GM12878 (cell line): ENCODE measurements at regions not wholly inside any gene's neighbourhood (a gene's known extent, or its start where the extent isn't known, plus 50 kb on each side); places are given as distances from the start of the nearest gene placed in this dataset.

ENCODE experiments used
- ATAC-seq: fragments of 200-7000 bp; cut with Tn5 transposase; 3 replicates; pipeline ENCODE4 v1.9.1; 2020; ENCODE audit warnings: mild to moderate bottlenecking, moderate library complexity
- BruUV-seq: library from RNA; stranded (reverse); fragments of 400-500 nt; replicated peaks from 2 replicates; lab custom pipeline; 2021; lab: Mats Ljungman, UMichigan
- CTCF ChIA-PET: fragments of 300-600 bp; sonication (Branson Sonifier 250); formaldehyde crosslinking; extraction: SDS; loops from one replicate; lab custom pipeline; 2021; ENCODE audit warnings: inconsistent platforms; lab: Yijun Ruan, JAX
- POLR2A ChIA-PET: fragments of 350-600 bp; formaldehyde crosslinking; extraction: SDS; loops from one replicate; lab custom pipeline; 2021; ENCODE audit warnings: inconsistent platforms; lab: Charles Lee
- RAD21 ChIA-PET: fragments of 300-600 bp; sonication (Branson Sonifier 250); formaldehyde crosslinking; loops from one replicate; lab custom pipeline; 2023; ENCODE audit warnings: antibody characterized with exemption; ENCODE audit not compliant: unreplicated experiment; lab: Charles Lee
- SMC1A ChIA-PET: fragments of 300-600 bp; sonication (Branson Sonifier 250); formaldehyde crosslinking; loops from one replicate; lab custom pipeline; 2023; ENCODE audit not compliant: unreplicated experiment, uncharacterized antibody; lab: Charles Lee
- DNase-seq: peaks from one replicate; pipeline ENCODE4 v3.0.0-alpha.2; 2011; ENCODE audit warnings: low read depth, low spot score
- FAIRE-seq: peaks from 3 replicates; lab custom pipeline; 2011; peaks lifted over from hg19 to GRCh38; lab: Jason Lieb, UNC
- H2AFZ ChIP-seq: 2 replicates; pipeline ENCODE4 v1.6.0; 2011; ENCODE audit warnings: low read depth, low read length, control low read depth; ENCODE audit not compliant: control insufficient read depth
- H3K27ac ChIP-seq: 2 replicates; pipeline ENCODE4 v1.5.1; 2011; ENCODE audit warnings: control low read depth; ENCODE audit not compliant: control insufficient read depth, insufficient read depth
- H3K27me3 ChIP-seq, 2 experiments: replicated peaks in 1 of 2; 2 replicates each; pipeline versions ENCODE4 v1.6.0 to v1.6.1; 2011; ENCODE audit warnings: low read length in 1 of 2; ENCODE audit not compliant: control insufficient read depth in 2 of 2, insufficient read depth in 2 of 2
- H3K36me3 ChIP-seq, 2 experiments: 2 replicates each; pipeline ENCODE4 v1.5.1; 2011; ENCODE audit warnings: low read length in 1 of 2; ENCODE audit not compliant: control insufficient read depth in 2 of 2, insufficient read depth in 2 of 2
- H3K4me1 ChIP-seq: 2 replicates; pipeline ENCODE4 v1.6.1; 2011; ENCODE audit warnings: mild to moderate bottlenecking, low read length, moderate library complexity, mixed read lengths; ENCODE audit not compliant: control insufficient read depth, insufficient read depth
- H3K4me2 ChIP-seq: 2 replicates; pipeline ENCODE4 v1.6.0; 2011; ENCODE audit warnings: control low read depth; ENCODE audit not compliant: control insufficient read depth, insufficient read depth
- H3K4me3 ChIP-seq: fragments of 200-600 bp; sonication (generic); 2 replicates; pipeline ENCODE4 v1.5.1; 2016
- H3K79me2 ChIP-seq: 2 replicates; pipeline ENCODE4 v1.6.0; 2011; ENCODE audit warnings: low read length; ENCODE audit not compliant: control insufficient read depth, insufficient read depth
- H3K9ac ChIP-seq: 2 replicates; pipeline ENCODE4 v1.8.0; 2011; ENCODE audit warnings: low read length, control low read depth, mixed read lengths; ENCODE audit not compliant: control insufficient read depth, insufficient read depth
- H3K9me3 ChIP-seq: replicated peaks from 3 replicates; pipeline ENCODE4 v1.5.1; 2011; ENCODE audit warnings: mild to moderate bottlenecking, low read length; ENCODE audit not compliant: control insufficient read depth, insufficient read depth
- H4K20me1 ChIP-seq: 2 replicates; pipeline ENCODE4 v1.6.0; 2011; ENCODE audit not compliant: control insufficient read depth, insufficient read depth
- ATF2 ChIP-seq: IDR thresholded peaks from 2 replicates; pipeline ENCODE4 v1.6.1; 2012; ENCODE audit warnings: low read length, inconsistent platforms
- CHD2 ChIP-seq: IDR thresholded peaks from 2 replicates; pipeline ENCODE4 v1.6.1; 2011; ENCODE audit warnings: low read depth, low read length, improper control_type of control experiment, borderline replicate concordance
- HDAC2 ChIP-seq: fragments of 200-600 bp; sonication (generic); IDR thresholded peaks from 2 replicates; pipeline ENCODE4 v1.6.1; 2017
- HDAC6 ChIP-seq: fragments of 200-600 bp; sonication (generic); IDR thresholded peaks from one replicate; pipeline ENCODE4 v1.8.0; 2017; ENCODE audit warnings: antibody characterized with exemption; ENCODE audit not compliant: unreplicated experiment
- RELA ChIP-seq: fragments of 450-650 bp; IDR thresholded peaks from 2 replicates; pipeline ENCODE4 v1.8.0; 2014; ENCODE audit warnings: borderline replicate concordance; ENCODE audit not compliant: partially characterized antibody
- SREBF2 ChIP-seq: IDR thresholded peaks from 2 replicates; pipeline ENCODE4 v1.6.1; 2012; ENCODE audit warnings: mild to moderate bottlenecking, low read length
- STAT3 ChIP-seq: IDR thresholded peaks from 2 replicates; pipeline ENCODE4 v1.6.1; 2011; ENCODE audit warnings: low read depth, low read length, improper control_type of control experiment
- SUPT20H ChIP-seq: IDR thresholded peaks from 2 replicates; pipeline ENCODE4 v1.6.1; 2011; ENCODE audit warnings: low read depth, mild to moderate bottlenecking, low read length, moderate library complexity, borderline replicate concordance; ENCODE audit not compliant: control insufficient read depth
- ZSCAN29 ChIP-seq: fragments of 450-650 bp; IDR thresholded peaks from 2 replicates; pipeline ENCODE4 v1.6.1; 2017; ENCODE audit warnings: mild to moderate bottlenecking, moderate library complexity
- ZZZ3 ChIP-seq: IDR thresholded peaks from 2 replicates; pipeline ENCODE4 v1.6.1; 2011; ENCODE audit warnings: low read depth; ENCODE audit not compliant: control insufficient read depth, insufficient read length
- WGBS: methylation state at CpG from one replicate; pipeline ENCODE4 v1.1.6; 2016; ENCODE audit warnings: low lambda C conversion rate; ENCODE audit not compliant: insufficient replicate concordance, insufficient coverage; ENCODE audit errors: missing lambda C conversion rate; 5-methylcytosine and 5-hydroxymethylcytosine counted together
- in situ Hi-C: fragments of 300-500 bp; cut with MboI; formaldehyde crosslinking; loops from 9 replicates; pipeline ENCODE4 v1.14.3; 2018; ENCODE audit warnings: mixed read lengths
- intact Hi-C: fragments of 100-400 bp; cut with micrococcal nuclease; formaldehyde crosslinking; loops from one replicate; pipeline ENCODE4 v1.14.2; 2022; ENCODE audit not compliant: unreplicated experiment

GRCh38 chr13:79098596-79098995, 307.5 kb downstream of the RBM26 start (continued):
- TF ChIP-seq ZZZ3 (no peak), SREBF2 (no peak), ATF2 (no peak), ZSCAN29 (no peak), SUPT20H (no peak), STAT3 (no peak), RELA (no peak), HDAC6 (no peak)

- Histone ChIP-seq H3K79me2 (no peaks in the 10 kb centered on the region), H2AFZ (no peak overlapping the region), H3K27ac (no peak overlapping the region), H3K27me3 (no peaks in the 10 kb centered on the region), H3K4me3 (no peak overlapping the region), H3K4me2 (no peak overlapping the region), H3K36me3 (no peaks in the 10 kb centered on the region), H3K9ac (no peak overlapping the region), H3K4me1 (no peaks in the 10 kb centered on the region), H4K20me1 (no peaks in the 10 kb centered on the region), H3K9me3 (no peaks in the 10 kb centered on the region)
- DNase-seq (no peak), ATAC-seq (no peak), FAIRE-seq (no peak)
- 36% methylated on average over 1 of the region's 1 CpG for WGBS
- ChIA-PET CTCF (no interaction called here), RAD21 (no interaction called here), SMC1A (interaction anchor here (1.4 kb wide), 1 partner anchor 14 kb away, joined by 3 read pairs; no protein-coding TSS in a partner anchor), POLR2A (no interaction called here)
- in situ Hi-C loops (no loop called here), intact Hi-C loops (no loop called here)
- no peak for TF ChIP-seq CHD2
- no peak for TF ChIP-seq HDAC2
- no TSS peak for BruUV-seq
Measured at GRCh38 chr13:79097201-79097600, 308.9 kb downstream of the RBM26 start.
